HEK293 (cell line): ENCODE measurements at regions not wholly inside any gene's neighbourhood (a gene's known extent, or its start where the extent isn't known, plus 50 kb on each side); places are given as distances from the start of the nearest gene placed in this dataset.

Source experiments
- CTCF ChIP-seq: fragments of 450-650 bp; formaldehyde crosslinking; IDR thresholded peaks from 2 replicates; pipeline ENCODE4 v1.5.1; 2016; ENCODE audit warnings: missing biosample characterization, missing genetic modification characterization
- ZNF10 ChIP-seq: fragments of 450-650 bp; formaldehyde crosslinking; IDR thresholded peaks from 2 replicates; pipeline ENCODE4 v1.5.1; 2017; ENCODE audit warnings: missing biosample characterization, missing genetic modification characterization
- ZNF530 ChIP-seq: fragments of 450-650 bp; formaldehyde crosslinking; IDR thresholded peaks from 2 replicates; pipeline ENCODE4 v1.5.1; 2016; ENCODE audit warnings: low read depth, missing biosample characterization, missing genetic modification characterization

GRCh38 chr7:118011652-118012051 is 138.4 kb upstream of the CTTNBP2 start:
- TF ChIP-seq ZNF10 (tag by site-specific recombination): no peak
- TF ChIP-seq ZNF530 (tag by site-specific recombination): no peak
- TF ChIP-seq CTCF: no peak
